WERI-Rb-1 (cell line): ENCODE measurements at regions not wholly inside any gene's neighbourhood (a gene's known extent, or its start where the extent isn't known, plus 50 kb on each side); places are given as distances from the start of the nearest gene placed in this dataset.

ENCODE experiments used
- DNase-seq: peaks from one replicate; pipeline ENCODE4 v3.0.0-alpha.2; 2020
- H3K27ac ChIP-seq: fragments of 250-450 bp; sonication (Bioruptor Pico); 2 replicates; pipeline ENCODE4 v1.5.1; 2020; ENCODE audit warnings: mild to moderate bottlenecking, moderate library complexity
- H3K27me3 ChIP-seq: fragments of 250-450 bp; sonication (Bioruptor Pico); 2 replicates; pipeline ENCODE4 v1.5.1; 2021; ENCODE audit warnings: mild to moderate bottlenecking, low read depth, moderate library complexity; ENCODE audit not compliant: insufficient read depth, severe bottlenecking
- H3K36me3 ChIP-seq: fragments of 250-450 bp; sonication (Bioruptor Pico); 2 replicates; pipeline ENCODE4 v1.5.1; 2020; ENCODE audit warnings: mild to moderate bottlenecking, moderate library complexity
- H3K4me3 ChIP-seq: 2 replicates; pipeline ENCODE4 v1.5.1; 2011; ENCODE audit warnings: low read depth, mild to moderate bottlenecking, control low read depth, low read length
- H3K9me3 ChIP-seq: fragments of 250-450 bp; sonication (Bioruptor Pico); 2 replicates; pipeline ENCODE4 v1.5.1; 2021; ENCODE audit warnings: mild to moderate bottlenecking, moderate library complexity; ENCODE audit not compliant: severe bottlenecking
- CTCF ChIP-seq: IDR thresholded peaks from 2 replicates; pipeline ENCODE4 v1.5.1; 2011; ENCODE audit warnings: low read depth, mild to moderate bottlenecking, control low read depth, inconsistent platforms, low read length

- H3K27me3 ChIP-seq = no peaks in the 10 kb centered on the region
- no peak overlapping the region for H3K4me3 ChIP-seq
- no peak for DNase-seq
- no peak overlapping the region for H3K27ac ChIP-seq
- TF ChIP-seq CTCF = no peak
- H3K9me3 ChIP-seq = no peaks in the 10 kb centered on the region
- no peaks in the 10 kb centered on the region for H3K36me3 ChIP-seq
These were observed 548.6 kb upstream of the BTBD3 start for GRCh38 chr20:11368965-11369711.

- H3K36me3 ChIP-seq = no peaks in the 10 kb centered on the region
- H3K27ac ChIP-seq = no peak overlapping the region
- no peak for DNase-seq
- H3K27me3 ChIP-seq = no peaks in the 10 kb centered on the region
- H3K9me3 ChIP-seq = no peaks in the 10 kb centered on the region
- no peak overlapping the region for H3K4me3 ChIP-seq
- no peak for TF ChIP-seq CTCF
These were observed 545.9 kb upstream of the BTBD3 start for GRCh38 chr20:11371831-11372230.

- DNase-seq = no peak
- TF ChIP-seq CTCF = no peak
- Histone ChIP-seq H3K9me3 (no peaks in the 10 kb centered on the region), H3K4me3 (no peak overlapping the region), H3K27me3 (no peaks in the 10 kb centered on the region), H3K27ac (no peak overlapping the region), H3K36me3 (no peaks in the 10 kb centered on the region)
These were observed 544.6 kb upstream of the BTBD3 start for GRCh38 chr20:11372876-11373790.

GRCh38 chr20:11375335-11375734, 542.4 kb upstream of the BTBD3 start:
- H3K4me3 ChIP-seq = no peak overlapping the region
- DNase-seq = no peak
- TF ChIP-seq CTCF = no peak
- H3K9me3 ChIP-seq = no peaks in the 10 kb centered on the region
- no peaks in the 10 kb centered on the region for H3K36me3 ChIP-seq
- no peak overlapping the region for H3K27ac ChIP-seq
- no peaks in the 10 kb centered on the region for H3K27me3 ChIP-seq

- no peaks in the 10 kb centered on the region for H3K36me3 ChIP-seq
- H3K9me3 ChIP-seq = peaks cover 2% of the 10 kb centered on the region
- TF ChIP-seq CTCF = no peak
- H3K27ac ChIP-seq = no peak overlapping the region
- no peaks in the 10 kb centered on the region for H3K27me3 ChIP-seq
- H3K4me3 ChIP-seq = no peak overlapping the region
- no peak for DNase-seq
These were observed 541.7 kb upstream of the BTBD3 start for GRCh38 chr20:11375966-11376365.
